ENCODE measurements at regions not wholly inside any gene's neighbourhood (a gene's known extent, or its start where the extent isn't known, plus 50 kb on each side); places are given as distances from the start of the nearest gene placed in this dataset.

DNA sequence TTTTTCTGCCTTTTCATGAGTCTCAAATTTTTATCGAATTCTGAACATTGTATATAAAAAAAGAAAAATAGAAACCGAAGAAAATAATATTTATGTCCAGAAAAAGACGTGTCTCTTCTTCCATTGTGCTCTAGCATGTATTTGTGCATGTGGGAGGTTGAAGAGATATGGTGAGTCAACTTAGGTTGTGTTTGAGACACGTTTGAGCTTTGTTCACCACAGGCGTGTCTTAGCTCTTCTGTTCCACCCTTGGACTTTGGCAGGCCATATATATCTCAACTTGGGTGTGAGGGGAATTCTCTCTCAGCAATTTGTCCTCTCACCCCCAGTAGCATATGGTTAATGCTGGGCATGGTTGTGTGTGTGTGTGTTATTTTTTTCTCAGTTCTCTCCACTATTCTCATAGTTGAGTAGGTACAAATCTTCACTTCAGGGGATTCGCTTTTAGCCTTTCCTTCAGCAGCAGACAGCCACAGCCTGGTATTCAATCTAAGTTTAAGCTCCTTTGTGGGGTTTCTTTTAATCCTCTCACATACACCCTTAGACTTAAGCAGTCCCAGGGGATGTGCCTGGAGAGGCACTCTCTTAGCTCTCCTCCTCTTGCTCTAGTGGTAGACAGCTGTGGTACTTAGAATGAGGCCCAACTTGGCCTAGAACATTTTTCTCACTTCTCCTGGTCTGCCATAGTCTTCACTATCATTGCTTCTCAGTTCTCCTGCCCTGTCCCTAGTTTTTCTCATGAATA is 286.5 kb upstream of the RBMS3 start:
- TF ChIP-seq, protein P1, sequence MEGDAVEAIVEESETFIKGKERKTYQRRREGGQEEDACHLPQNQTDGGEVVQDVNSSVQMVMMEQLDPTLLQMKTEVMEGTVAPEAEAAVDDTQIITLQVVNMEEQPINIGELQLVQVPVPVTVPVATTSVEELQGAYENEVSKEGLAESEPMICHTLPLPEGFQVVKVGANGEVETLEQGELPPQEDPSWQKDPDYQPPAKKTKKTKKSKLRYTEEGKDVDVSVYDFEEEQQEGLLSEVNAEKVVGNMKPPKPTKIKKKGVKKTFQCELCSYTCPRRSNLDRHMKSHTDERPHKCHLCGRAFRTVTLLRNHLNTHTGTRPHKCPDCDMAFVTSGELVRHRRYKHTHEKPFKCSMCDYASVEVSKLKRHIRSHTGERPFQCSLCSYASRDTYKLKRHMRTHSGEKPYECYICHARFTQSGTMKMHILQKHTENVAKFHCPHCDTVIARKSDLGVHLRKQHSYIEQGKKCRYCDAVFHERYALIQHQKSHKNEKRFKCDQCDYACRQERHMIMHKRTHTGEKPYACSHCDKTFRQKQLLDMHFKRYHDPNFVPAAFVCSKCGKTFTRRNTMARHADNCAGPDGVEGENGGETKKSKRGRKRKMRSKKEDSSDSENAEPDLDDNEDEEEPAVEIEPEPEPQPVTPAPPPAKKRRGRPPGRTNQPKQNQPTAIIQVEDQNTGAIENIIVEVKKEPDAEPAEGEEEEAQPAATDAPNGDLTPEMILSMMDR (IDR thresholded peaks at IDR 0.05; ENCODE audit: low read depth, low read length, poor library complexity, severe bottlenecking): no peak
- TF ChIP-seq EZH2phosphoT487 (IDR thresholded peaks at IDR 0.05; ENCODE audit: borderline replicate concordance, low read length): no peak

All from DOHH2 (cell line).